Trophoblast cell (in vitro differentiated cells and primary cell): ENCODE measurements at regions not wholly inside any gene's neighbourhood (a gene's known extent, or its start where the extent isn't known, plus 50 kb on each side); places are given as distances from the start of the nearest gene placed in this dataset.

Experiments
- DNase-seq, 2 donors: peaks; one replicate each; pipeline ENCODE4 v3.0.0-alpha.2; 2016
- H2AFZ ChIP-seq: 2 replicates; pipeline ENCODE4 v1.6.1; 2013; ENCODE audit warnings: low read length, moderate library complexity, mild to moderate bottlenecking; ENCODE audit not compliant: insufficient read depth, poor library complexity
- H2AK5ac ChIP-seq: 2 replicates; pipeline ENCODE4 v1.6.1; 2013; ENCODE audit warnings: mild to moderate bottlenecking, low read length
- H2BK120ac ChIP-seq: 2 replicates; pipeline ENCODE4 v1.6.1; 2013; ENCODE audit warnings: low read length, mild to moderate bottlenecking, moderate library complexity; ENCODE audit not compliant: insufficient read depth, poor library complexity
- H2BK12ac ChIP-seq: 2 replicates; pipeline ENCODE4 v1.6.1; 2013; ENCODE audit warnings: mild to moderate bottlenecking, low read length, moderate library complexity
- H2BK5ac ChIP-seq: 2 replicates; pipeline ENCODE4 v1.6.1; 2013; ENCODE audit warnings: low read length, low read depth, moderate library complexity, mild to moderate bottlenecking; ENCODE audit not compliant: poor library complexity
- H3K14ac ChIP-seq: 2 replicates; pipeline ENCODE4 v1.6.1; 2013; ENCODE audit warnings: mild to moderate bottlenecking, low read length
- H3K18ac ChIP-seq: 2 replicates; pipeline ENCODE4 v1.6.1; 2013; ENCODE audit warnings: mild to moderate bottlenecking, low read length
- H3K23ac ChIP-seq: 2 replicates; pipeline ENCODE4 v1.6.1; 2013; ENCODE audit warnings: low read length
- H3K27ac ChIP-seq: 2 replicates; pipeline ENCODE4 v1.5.1; 2013; ENCODE audit warnings: low read depth, mild to moderate bottlenecking, inconsistent platforms, low read length, moderate library complexity
- H3K27me3 ChIP-seq: 2 replicates; pipeline ENCODE4 v1.6.1; 2013; ENCODE audit warnings: inconsistent platforms, mild to moderate bottlenecking, low read length, moderate library complexity; ENCODE audit not compliant: insufficient read depth
- H3K36me3 ChIP-seq, 2 experiments: 1 replicate in 1 of 2; 2 replicates in 1 of 2; pipeline ENCODE4 v1.6.1; 2013; ENCODE audit warnings: low read length in 2 of 2, mild to moderate bottlenecking in 2 of 2, moderate library complexity in 1 of 2; ENCODE audit not compliant: insufficient read depth in 2 of 2, control insufficient read depth in 1 of 2
- H3K4ac ChIP-seq: 2 replicates; pipeline ENCODE4 v1.6.1; 2013; ENCODE audit warnings: low read depth, mild to moderate bottlenecking, low read length, moderate library complexity
- H3K4me1 ChIP-seq, 2 experiments: 1 replicate in 1 of 2; 2 replicates in 1 of 2; pipeline ENCODE4 v1.6.1; 2013; ENCODE audit warnings: low read length in 2 of 2, mild to moderate bottlenecking in 2 of 2, moderate library complexity in 1 of 2; ENCODE audit not compliant: insufficient read depth in 2 of 2, control insufficient read depth in 1 of 2
- H3K4me2 ChIP-seq: 2 replicates; pipeline ENCODE4 v1.6.1; 2013; ENCODE audit warnings: inconsistent platforms, mild to moderate bottlenecking, low read length, moderate library complexity
- H3K4me3 ChIP-seq: 2 replicates; pipeline ENCODE4 v1.5.1; 2013; ENCODE audit warnings: mild to moderate bottlenecking, low read depth, low read length, inconsistent platforms
- H3K79me1 ChIP-seq: one replicate; pipeline ENCODE4 v1.6.1; 2013; ENCODE audit warnings: low read length
- H3K79me2 ChIP-seq: 2 replicates; pipeline ENCODE4 v1.6.1; 2013; ENCODE audit warnings: low read length, mild to moderate bottlenecking; ENCODE audit not compliant: control insufficient read depth, insufficient read depth, poor library complexity
- H3K9ac ChIP-seq: 2 replicates; pipeline ENCODE4 v1.6.1; 2013; ENCODE audit warnings: mild to moderate bottlenecking, low read length
- H3K9me3 ChIP-seq: 2 replicates; pipeline ENCODE4 v1.6.1; 2013; ENCODE audit warnings: low read depth, mild to moderate bottlenecking, control low read depth, inconsistent platforms, low read length; ENCODE audit not compliant: insufficient read depth
- H4K12ac ChIP-seq: 2 replicates; pipeline ENCODE4 v1.6.1; 2013; ENCODE audit warnings: low read depth, mild to moderate bottlenecking, low read length, moderate library complexity
- H4K8ac ChIP-seq: 2 replicates; pipeline ENCODE4 v1.6.1; 2013; ENCODE audit warnings: low read depth, mild to moderate bottlenecking, low read length, moderate library complexity
- H4K91ac ChIP-seq: one replicate; pipeline ENCODE4 v1.6.1; 2013; ENCODE audit warnings: low read depth, mild to moderate bottlenecking, low read length, moderate library complexity
- WGBS: extraction: QIAGEN DNeasy Blood & Tissue Kit; methylation state at CpG from one replicate; pipeline ENCODE4 v1.1.7; 2013; ENCODE audit warnings: missing lambda C conversion rate; ENCODE audit not compliant: insufficient read length, insufficient coverage; ENCODE audit errors: extremely low coverage; 5-methylcytosine and 5-hydroxymethylcytosine counted together

GRCh38 chrX:118893923-118894322, 70.3 kb downstream of the ZCCHC12 start:
- Histone ChIP-seq H2BK5ac (no peak overlapping the region), H4K91ac (no peak overlapping the region), H2BK12ac (no peak overlapping the region), H3K9ac (no peak overlapping the region), H2AFZ (no peak overlapping the region), H3K23ac (no peak overlapping the region), H3K9me3 (no peaks in the 10 kb centered on the region), H3K79me2 (no peaks in the 10 kb centered on the region), H3K27ac (no peak overlapping the region), H4K12ac (no peak overlapping the region), H3K4me2 (no peak overlapping the region), H2AK5ac (no peak overlapping the region), H4K8ac (no peak overlapping the region), H3K14ac (no peak overlapping the region), H2BK120ac (no peak overlapping the region), H3K4me1 (no peaks in the 10 kb centered on the region), H3K18ac (no peak overlapping the region), H3K36me3 (no peaks in the 10 kb centered on the region), H3K4ac (no peak overlapping the region), H3K4me3 (no peak overlapping the region), H3K79me1 (no peaks in the 10 kb centered on the region), H3K27me3 (no peaks in the 10 kb centered on the region)
- no peak for DNase-seq

DNA sequence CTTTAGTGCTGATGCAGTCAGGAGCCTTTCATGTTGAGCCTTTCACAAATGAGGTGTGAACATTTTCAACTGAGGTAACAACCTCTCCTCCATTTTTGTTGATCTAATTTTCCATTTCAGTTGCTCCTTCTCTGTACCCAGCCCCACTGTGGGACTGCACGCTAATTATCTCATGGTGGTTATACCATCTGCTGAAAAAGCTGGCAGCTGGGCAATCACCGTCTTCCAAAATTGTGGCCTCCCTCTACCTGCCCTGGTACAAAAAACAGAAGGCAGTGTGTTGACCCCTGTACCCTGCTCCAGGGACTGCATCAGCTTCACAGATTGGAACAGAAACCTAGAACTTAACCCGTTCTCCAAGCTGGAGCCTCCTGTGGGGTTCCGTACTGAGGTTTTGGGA, 72.4 kb upstream of the LONRF3 start:
- H3K36me3 ChIP-seq, result no peaks in the 10 kb centered on the region
- H3K23ac ChIP-seq, result no peak overlapping the region
- no peak for DNase-seq
- no peak overlapping the region for H3K4me2 ChIP-seq
- H3K9ac ChIP-seq, result no peak overlapping the region
- no peaks in the 10 kb centered on the region for H3K9me3 ChIP-seq
- no CpG with 5 or more reads among the region's 4 CpGs for WGBS
- H4K91ac ChIP-seq, result no peak overlapping the region
- no peaks in the 10 kb centered on the region for H3K4me1 ChIP-seq
- no peaks in the 10 kb centered on the region for H3K79me2 ChIP-seq
- H2AFZ ChIP-seq, result no peak overlapping the region
- H4K12ac ChIP-seq, result no peak overlapping the region
- no peak overlapping the region for H2BK12ac ChIP-seq
- no peak overlapping the region for H3K4ac ChIP-seq
- no peak overlapping the region for H3K27ac ChIP-seq
- H3K14ac ChIP-seq, result no peak overlapping the region
- no peak overlapping the region for H3K18ac ChIP-seq
- H3K27me3 ChIP-seq, result no peaks in the 10 kb centered on the region
- no peak overlapping the region for H2AK5ac ChIP-seq
- no peak overlapping the region for H4K8ac ChIP-seq
- H3K4me3 ChIP-seq, result no peak overlapping the region
- H3K79me1 ChIP-seq, result no peaks in the 10 kb centered on the region
- no peak overlapping the region for H2BK120ac ChIP-seq
- H2BK5ac ChIP-seq, result no peak overlapping the region

- H2BK120ac ChIP-seq, result no peak overlapping the region
- H3K4ac ChIP-seq, result no peak overlapping the region
These were observed 70.2 kb upstream of the LONRF3 start for GRCh38 chrX:118904218-118904617.

GRCh38 chrX:118904664-118905063, 69.8 kb upstream of the LONRF3 start:
- Histone ChIP-seq H2BK5ac (no peak overlapping the region), H3K14ac (no peak overlapping the region), H3K4me2 (no peak overlapping the region), H3K4ac (no peak overlapping the region), H3K4me1 (no peaks in the 10 kb centered on the region), H3K27me3 (no peaks in the 10 kb centered on the region), H3K9ac (no peak overlapping the region), H2AK5ac (no peak overlapping the region), H2BK120ac (no peak overlapping the region), H2AFZ (no peak overlapping the region), H3K23ac (no peak overlapping the region), H3K36me3 (no peaks in the 10 kb centered on the region), H3K79me2 (no peaks in the 10 kb centered on the region), H4K8ac (no peak overlapping the region), H3K79me1 (no peaks in the 10 kb centered on the region), H3K9me3 (no peaks in the 10 kb centered on the region), H4K91ac (no peak overlapping the region), H3K4me3 (no peak overlapping the region), H3K18ac (no peak overlapping the region), H2BK12ac (no peak overlapping the region), H4K12ac (no peak overlapping the region), H3K27ac (no peak overlapping the region)
- no CpG with 5 or more reads among the region's 2 CpGs for WGBS
- DNase-seq, result no peak

More at GRCh38 chrX:118904218-118904617, 70.2 kb upstream of the LONRF3 start:
- no peak overlapping the region for H4K8ac ChIP-seq
- H3K27ac ChIP-seq, result no peak overlapping the region
- H3K79me1 ChIP-seq, result no peaks in the 10 kb centered on the region
- H2AK5ac ChIP-seq, result no peak overlapping the region
- no peak overlapping the region for H3K4me3 ChIP-seq
- no peak overlapping the region for H2BK12ac ChIP-seq
- H3K23ac ChIP-seq, result no peak overlapping the region
- H2BK5ac ChIP-seq, result no peak overlapping the region
- H3K18ac ChIP-seq, result no peak overlapping the region
- no peaks in the 10 kb centered on the region for H3K9me3 ChIP-seq
- H3K14ac ChIP-seq, result no peak overlapping the region
- no peak for DNase-seq
- H4K91ac ChIP-seq, result no peak overlapping the region
- H3K4me2 ChIP-seq, result no peak overlapping the region
- H3K36me3 ChIP-seq, result no peaks in the 10 kb centered on the region
- no peak overlapping the region for H4K12ac ChIP-seq
- no peaks in the 10 kb centered on the region for H3K79me2 ChIP-seq
- no peaks in the 10 kb centered on the region for H3K4me1 ChIP-seq
- no peak overlapping the region for H2AFZ ChIP-seq
- no peak overlapping the region for H3K9ac ChIP-seq
- H3K27me3 ChIP-seq, result no peaks in the 10 kb centered on the region
